ENCODE measurements at regions not wholly inside any gene's neighbourhood (a gene's known extent, or its start where the extent isn't known, plus 50 kb on each side); places are given as distances from the start of the nearest gene placed in this dataset.
"Not testable (repeated sequence)": the region's sequence is repeated elsewhere in the genome, so short reads cannot be mapped to it uniquely, and the experiment has no call there.

- DNase-seq: no peak
Observed at GRCh38 chr6:164346631-164347030, 932.1 kb downstream of the QKI start.

GRCh38 chr6:164345806-164346496, 931.4 kb downstream of the QKI start:
- DNase-seq: no peak

- no peak for DNase-seq
Observed at GRCh38 chr6:164345327-164345726, 930.8 kb downstream of the QKI start.

- no peak for DNase-seq
Observed at GRCh38 chr6:164344801-164345291, 930.3 kb downstream of the QKI start.

- not testable (repeated sequence) for DNase-seq
Observed at GRCh38 chr6:164339442-164339841, 924.9 kb downstream of the QKI start.

GRCh38 chr6:164337925-164338397, 923.4 kb downstream of the QKI start:
- no peak for DNase-seq

GRCh38 chr6:164337024-164337924, 922.8 kb downstream of the QKI start:
- no peak for DNase-seq

- no peak for DNase-seq
Observed at GRCh38 chr6:164336455-164336854, 921.9 kb downstream of the QKI start.

- no peak for DNase-seq
Observed at GRCh38 chr6:164331026-164331425, 916.5 kb downstream of the QKI start.

- no peak for DNase-seq
Observed at GRCh38 chr6:164325168-164325567, 910.6 kb downstream of the QKI start.

- DNase-seq: no peak
Observed at GRCh38 chr6:164322533-164322932, 908.0 kb downstream of the QKI start.

- no peak for DNase-seq
Observed at GRCh38 chr6:164321297-164321696, 906.8 kb downstream of the QKI start.

GRCh38 chr6:164315376-164315775, 900.9 kb downstream of the QKI start:
- DNase-seq: no peak

- DNase-seq: no peak
Observed at GRCh38 chr6:164308339-164308738, 893.8 kb downstream of the QKI start.

- no peak for DNase-seq
Observed at GRCh38 chr6:164303102-164303964, 888.8 kb downstream of the QKI start.

- no peak for DNase-seq
Observed at GRCh38 chr6:164296411-164296810, 881.9 kb downstream of the QKI start.

GRCh38 chr6:164294047-164294784, 879.7 kb downstream of the QKI start:
- no peak for DNase-seq

- DNase-seq: no peak
Observed at GRCh38 chr6:164291224-164291623, 876.7 kb downstream of the QKI start.

GRCh38 chr6:164290101-164290500, 875.6 kb downstream of the QKI start:
- DNase-seq: no peak

GRCh38 chr6:164286011-164286410, 871.5 kb downstream of the QKI start:
- DNase-seq: no peak

GRCh38 chr6:164283574-164283973, 869.1 kb downstream of the QKI start:
- no peak for DNase-seq

- DNase-seq: no peak
Observed at GRCh38 chr6:164276211-164276610, 861.7 kb downstream of the QKI start.
